GM12878 (cell line): ENCODE measurements at regions not wholly inside any gene's neighbourhood (a gene's known extent, or its start where the extent isn't known, plus 50 kb on each side); places are given as distances from the start of the nearest gene placed in this dataset.

Experiments
- ASH2L ChIP-seq: fragments of 300-600, 200-600 bp; sonication (generic); IDR thresholded peaks from 2 replicates; pipeline ENCODE4 v1.6.1; 2017; ENCODE audit warnings: low read depth, mild to moderate bottlenecking, borderline replicate concordance
- CTCF ChIP-seq, 3 experiments: IDR thresholded peaks in 2 of 3; conservative IDR thresholded peaks in 1 of 3; 2 replicates each; pipeline ENCODE4 v1.5.1; 2011; ENCODE audit warnings: low read depth in 3 of 3, low read length in 3 of 3, mild to moderate bottlenecking in 3 of 3, control low read depth in 2 of 3, moderate library complexity in 2 of 3, inconsistent platforms in 1 of 3, mixed read lengths in 1 of 3; ENCODE audit not compliant: control insufficient read depth in 2 of 3, insufficient read depth in 1 of 3; ENCODE audit errors: extremely low read depth in 1 of 3
- EP300 ChIP-seq, 2 experiments: fragments of 150-350 bp in 1 of 2; IDR thresholded peaks; 2 replicates each; pipeline ENCODE4 v1.6.1; 2011 to 2012; ENCODE audit warnings: low read depth in 2 of 2, low read length in 2 of 2, borderline replicate concordance in 1 of 2, improper control_type of control experiment in 1 of 2, inconsistent platforms in 1 of 2; ENCODE audit not compliant: control insufficient read depth in 1 of 2
- HCFC1 ChIP-seq: fragments of 150-350 bp; IDR thresholded peaks from 2 replicates; pipeline ENCODE4 v1.6.1; 2014; ENCODE audit warnings: low read length
- MEF2A ChIP-seq: IDR thresholded peaks from 2 replicates; pipeline ENCODE4 v1.6.1; 2011; ENCODE audit warnings: low read depth, mild to moderate bottlenecking, low read length, moderate library complexity; ENCODE audit not compliant: insufficient read depth
- POLR2A ChIP-seq: IDR thresholded peaks from 2 replicates; pipeline ENCODE4 v1.6.1; 2011; ENCODE audit warnings: low read depth, mild to moderate bottlenecking, low read length
- TF ChIP-seq, protein P1 (sequence below): IDR thresholded peaks from 2 replicates; pipeline ENCODE4 v1.6.1; 2012; ENCODE audit warnings: mild to moderate bottlenecking, low read depth, low read length

- TF ChIP-seq EP300 (IDR thresholded peaks at IDR 0.05; ENCODE audit: borderline replicate concordance in 1 of 2, control insufficient read depth in 1 of 2, low read depth in 2 of 2, low read length in 2 of 2) (no peak), POLR2A (no peak), HCFC1 (no peak), ASH2L (no peak), CTCF (IDR thresholded peaks at IDR 0.05 in 2 of 3, conservative IDR thresholded peaks at IDR 0.05 in 1 of 3; ENCODE audit: control insufficient read depth in 2 of 3, extremely low read depth in 1 of 3, insufficient read depth in 1 of 3, low read depth in 3 of 3, low read length in 3 of 3) (no peak), MEF2A (no peak)
- TF ChIP-seq, protein P1, sequence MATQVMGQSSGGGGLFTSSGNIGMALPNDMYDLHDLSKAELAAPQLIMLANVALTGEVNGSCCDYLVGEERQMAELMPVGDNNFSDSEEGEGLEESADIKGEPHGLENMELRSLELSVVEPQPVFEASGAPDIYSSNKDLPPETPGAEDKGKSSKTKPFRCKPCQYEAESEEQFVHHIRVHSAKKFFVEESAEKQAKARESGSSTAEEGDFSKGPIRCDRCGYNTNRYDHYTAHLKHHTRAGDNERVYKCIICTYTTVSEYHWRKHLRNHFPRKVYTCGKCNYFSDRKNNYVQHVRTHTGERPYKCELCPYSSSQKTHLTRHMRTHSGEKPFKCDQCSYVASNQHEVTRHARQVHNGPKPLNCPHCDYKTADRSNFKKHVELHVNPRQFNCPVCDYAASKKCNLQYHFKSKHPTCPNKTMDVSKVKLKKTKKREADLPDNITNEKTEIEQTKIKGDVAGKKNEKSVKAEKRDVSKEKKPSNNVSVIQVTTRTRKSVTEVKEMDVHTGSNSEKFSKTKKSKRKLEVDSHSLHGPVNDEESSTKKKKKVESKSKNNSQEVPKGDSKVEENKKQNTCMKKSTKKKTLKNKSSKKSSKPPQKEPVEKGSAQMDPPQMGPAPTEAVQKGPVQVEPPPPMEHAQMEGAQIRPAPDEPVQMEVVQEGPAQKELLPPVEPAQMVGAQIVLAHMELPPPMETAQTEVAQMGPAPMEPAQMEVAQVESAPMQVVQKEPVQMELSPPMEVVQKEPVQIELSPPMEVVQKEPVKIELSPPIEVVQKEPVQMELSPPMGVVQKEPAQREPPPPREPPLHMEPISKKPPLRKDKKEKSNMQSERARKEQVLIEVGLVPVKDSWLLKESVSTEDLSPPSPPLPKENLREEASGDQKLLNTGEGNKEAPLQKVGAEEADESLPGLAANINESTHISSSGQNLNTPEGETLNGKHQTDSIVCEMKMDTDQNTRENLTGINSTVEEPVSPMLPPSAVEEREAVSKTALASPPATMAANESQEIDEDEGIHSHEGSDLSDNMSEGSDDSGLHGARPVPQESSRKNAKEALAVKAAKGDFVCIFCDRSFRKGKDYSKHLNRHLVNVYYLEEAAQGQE, result no peak
These were observed 64.1 kb downstream of the CXCL12 start for GRCh38 chr10:44320756-44321155.
